ENCODE measurements at regions not wholly inside any gene's neighbourhood (a gene's known extent, or its start where the extent isn't known, plus 50 kb on each side); places are given as distances from the start of the nearest gene placed in this dataset.

- no peak for DNase-seq
Measured at GRCh38 chr12:46442239-46442638, 69.7 kb upstream of the SLC38A2 start.

- no peak for DNase-seq
Measured at GRCh38 chr12:46439793-46440511, 67.4 kb upstream of the SLC38A2 start.

GRCh38 chr12:46438719-46439319, 66.2 kb upstream of the SLC38A2 start:
- DNase-seq: no peak

- DNase-seq: no peak
Measured at GRCh38 chr12:46438256-46438655, 65.7 kb upstream of the SLC38A2 start.

GRCh38 chr12:46437469-46437868, 64.9 kb upstream of the SLC38A2 start:
- no peak for DNase-seq

- no peak for DNase-seq
Measured at GRCh38 chr12:46436747-46437146, 64.2 kb upstream of the SLC38A2 start.

GRCh38 chr12:46435625-46436024, 63.1 kb upstream of the SLC38A2 start:
- no peak for DNase-seq

GRCh38 chr12:46435029-46435428, 62.5 kb upstream of the SLC38A2 start:
- DNase-seq: no peak

GRCh38 chr12:46433829-46434228, 61.3 kb upstream of the SLC38A2 start:
- DNase-seq: no peak

GRCh38 chr12:46432325-46432724, 59.8 kb upstream of the SLC38A2 start:
- DNase-seq: no peak

GRCh38 chr12:46430340-46430948, 57.9 kb upstream of the SLC38A2 start:
- no peak for DNase-seq

All from NCI-H526 treated with DMSO at 0.1 percent for 48 hours (cell line).